ENCODE measurements at regions not wholly inside any gene's neighbourhood (a gene's known extent, or its start where the extent isn't known, plus 50 kb on each side); places are given as distances from the start of the nearest gene placed in this dataset.

- no peak for DNase-seq
These were observed 242.1 kb upstream of the TRAM1L1 start for GRCh38 chr4:117327491-117327890.

GRCh38 chr4:117328333-117328732, 243.0 kb upstream of the TRAM1L1 start:
- DNase-seq = no peak

GRCh38 chr4:117331817-117332216, 246.4 kb upstream of the TRAM1L1 start:
- DNase-seq = no peak

GRCh38 chr4:117334451-117335188, 249.2 kb upstream of the TRAM1L1 start:
- no peak for DNase-seq

GRCh38 chr4:117357437-117357836, 272.1 kb upstream of the TRAM1L1 start:
- DNase-seq = no peak

DNA sequence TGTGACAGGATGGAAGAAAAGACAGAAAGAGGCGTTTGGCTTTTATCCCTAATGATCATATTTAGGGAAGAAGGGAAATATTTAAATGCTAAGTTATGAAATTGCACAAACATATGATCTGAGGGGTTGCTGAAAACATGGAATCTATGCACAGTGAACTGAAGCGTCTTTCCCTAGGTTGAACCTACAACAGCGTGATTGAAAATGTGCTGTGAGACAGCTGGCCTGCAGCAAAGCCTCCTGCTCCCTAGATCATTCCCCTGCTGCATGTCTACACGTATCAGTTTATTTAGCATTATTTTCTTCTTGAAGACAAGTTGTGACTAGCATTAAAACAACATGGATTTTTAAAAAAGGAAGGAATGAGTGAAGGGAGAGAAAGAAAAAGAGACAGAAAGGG, 272.5 kb upstream of the TRAM1L1 start:
- DNase-seq = no peak

DNA sequence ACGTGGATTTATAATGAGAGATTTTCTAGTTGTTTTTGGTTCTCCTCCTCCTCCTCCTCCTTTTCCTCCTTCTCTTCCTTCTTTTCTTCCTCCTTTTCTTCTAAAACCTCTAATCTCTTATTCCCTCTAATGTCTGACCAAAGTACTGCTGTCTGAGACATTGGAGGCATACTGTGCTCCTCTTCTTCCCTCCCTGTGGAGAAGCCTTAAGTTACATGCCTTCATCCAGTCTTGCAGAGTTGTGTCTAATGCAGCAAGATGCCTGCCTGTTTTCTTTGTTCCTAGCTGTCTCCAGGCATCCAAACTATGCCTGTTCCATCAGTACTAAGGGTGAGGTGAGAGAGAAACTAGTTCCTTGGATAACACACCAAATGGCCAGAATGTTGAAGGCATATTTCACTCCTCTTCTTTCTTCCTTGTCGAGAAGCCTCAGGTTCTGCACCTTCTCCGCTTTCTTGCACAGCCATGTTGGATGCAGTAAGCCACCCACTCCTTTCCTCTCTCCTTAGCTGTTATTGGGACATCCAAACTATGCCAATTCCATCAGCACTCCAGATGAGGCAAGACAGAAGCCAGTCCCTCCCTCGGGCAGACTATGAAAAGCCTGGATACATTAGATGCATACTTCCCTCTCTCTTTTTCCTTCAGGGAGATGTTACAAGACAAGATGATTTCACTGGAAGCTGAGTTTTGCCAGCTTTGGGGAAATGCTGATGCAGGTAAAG, 285.7 kb upstream of the TRAM1L1 start:
- DNase-seq = no peak

DNA sequence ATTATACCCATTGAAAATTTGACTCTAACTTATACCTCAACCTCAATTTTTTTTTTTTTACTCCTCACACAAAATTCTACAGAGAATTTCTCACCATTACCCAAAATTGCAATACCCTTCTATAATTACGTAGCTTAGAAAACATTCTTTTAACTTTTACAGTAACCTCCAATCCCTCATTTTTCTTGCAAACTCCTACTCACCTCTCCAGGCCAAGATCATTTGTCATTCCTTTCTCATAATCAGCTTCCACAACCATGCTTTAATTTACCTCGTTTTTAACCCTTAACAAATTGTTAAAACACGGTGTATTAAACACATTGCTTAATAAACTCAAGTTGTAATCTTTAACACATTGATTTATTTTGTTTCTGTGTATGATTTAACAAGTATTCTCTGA, 289.7 kb upstream of the TRAM1L1 start:
- DNase-seq = no peak

- no peak for DNase-seq
These were observed 291.3 kb upstream of the TRAM1L1 start for GRCh38 chr4:117376692-117377091.

- DNase-seq = no peak
These were observed 293.6 kb upstream of the TRAM1L1 start for GRCh38 chr4:117378942-117379341.

DNA sequence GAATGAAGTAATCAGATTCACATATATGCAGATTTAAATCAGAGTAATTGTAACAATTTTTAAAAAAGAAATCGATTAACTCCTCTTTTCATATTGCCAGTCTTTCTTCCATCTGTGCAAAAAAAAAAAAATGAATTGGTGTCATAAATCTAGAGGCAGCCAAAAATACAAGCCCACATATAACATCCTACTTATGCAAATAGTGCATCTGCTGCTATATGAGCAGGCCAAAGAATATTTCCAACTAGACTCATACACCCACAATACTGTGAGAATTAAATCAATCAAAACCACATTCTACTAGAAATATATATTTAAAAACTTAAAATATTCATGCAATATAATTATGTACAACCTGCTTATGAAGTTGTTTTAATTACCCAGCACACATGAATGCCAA, 298.1 kb upstream of the TRAM1L1 start:
- no peak for DNase-seq

DNA sequence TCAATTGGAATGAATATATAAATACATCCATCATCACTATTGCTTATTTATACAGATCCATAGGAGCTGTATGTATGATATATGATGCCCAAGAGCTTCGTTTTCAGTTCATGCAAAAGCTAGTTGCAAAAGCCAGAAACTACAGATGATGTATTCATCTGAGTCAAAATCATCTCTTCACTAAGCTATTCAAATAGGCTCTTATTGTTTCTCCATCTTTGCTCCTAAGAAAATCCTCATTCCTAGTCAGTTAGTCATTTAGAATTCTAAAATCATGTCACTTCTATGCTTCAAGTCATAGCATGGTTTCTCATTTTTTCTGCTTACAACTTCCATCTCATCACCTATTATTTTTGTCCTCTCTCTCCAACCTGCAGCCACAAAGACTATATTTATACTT, 300.1 kb upstream of the TRAM1L1 start:
- no peak for DNase-seq

DNA sequence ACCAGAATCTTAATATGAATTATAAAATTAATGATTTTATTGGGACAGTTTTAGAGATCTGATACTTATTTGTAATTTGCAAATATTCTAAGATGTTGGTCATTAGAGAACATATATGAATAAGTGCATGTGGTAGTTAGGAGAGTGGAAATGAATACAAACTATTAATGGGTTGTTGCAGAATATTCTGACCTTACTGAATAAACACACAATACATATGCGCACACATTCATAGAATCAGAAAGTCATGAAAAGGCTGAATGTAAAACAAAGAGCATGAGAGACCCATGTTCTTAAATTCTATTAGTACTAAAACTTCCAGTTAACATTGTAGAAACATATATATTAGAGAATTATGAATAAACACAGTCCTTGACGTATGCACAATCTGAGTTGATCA, 301.7 kb upstream of the TRAM1L1 start:
- DNase-seq = no peak

DNA sequence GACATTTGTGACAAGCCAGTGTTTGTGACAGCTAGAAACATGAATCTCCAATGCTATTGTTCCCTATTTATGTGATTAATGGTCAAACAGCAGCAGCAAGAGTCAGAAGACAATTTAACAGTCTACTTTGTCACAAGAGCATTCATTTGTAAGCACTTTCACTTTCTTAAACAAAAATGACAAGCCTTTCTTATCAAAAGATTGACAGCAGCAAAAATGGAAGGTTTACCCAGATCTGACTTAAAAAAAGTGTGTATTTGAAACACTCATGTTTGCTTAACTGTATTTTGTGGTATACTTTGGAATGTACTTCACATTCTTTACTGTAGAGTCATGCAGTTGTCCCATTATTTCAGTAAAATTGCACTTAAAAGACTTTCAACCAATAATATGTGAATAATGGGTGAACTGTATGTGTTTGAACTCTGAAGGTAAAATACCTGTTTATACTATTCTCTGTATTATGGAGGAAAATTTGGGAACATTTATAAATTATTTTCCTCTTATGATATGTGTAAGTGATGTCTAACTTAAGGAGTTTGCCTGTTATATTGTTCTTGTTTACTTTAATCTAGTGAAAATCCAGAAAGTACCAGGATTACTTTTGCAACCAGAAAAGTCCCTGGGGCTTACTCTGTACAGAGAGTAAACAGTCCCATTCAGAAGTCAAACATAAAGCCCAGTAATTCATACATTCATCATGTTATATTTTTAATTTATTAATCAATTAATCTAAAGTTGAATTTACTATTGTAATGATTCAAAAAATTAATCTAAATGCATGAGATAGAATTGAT, 314.9 kb upstream of the TRAM1L1 start:
- no peak for DNase-seq

- no peak for DNase-seq
These were observed 327.3 kb upstream of the TRAM1L1 start for GRCh38 chr4:117412661-117413060.

DNA sequence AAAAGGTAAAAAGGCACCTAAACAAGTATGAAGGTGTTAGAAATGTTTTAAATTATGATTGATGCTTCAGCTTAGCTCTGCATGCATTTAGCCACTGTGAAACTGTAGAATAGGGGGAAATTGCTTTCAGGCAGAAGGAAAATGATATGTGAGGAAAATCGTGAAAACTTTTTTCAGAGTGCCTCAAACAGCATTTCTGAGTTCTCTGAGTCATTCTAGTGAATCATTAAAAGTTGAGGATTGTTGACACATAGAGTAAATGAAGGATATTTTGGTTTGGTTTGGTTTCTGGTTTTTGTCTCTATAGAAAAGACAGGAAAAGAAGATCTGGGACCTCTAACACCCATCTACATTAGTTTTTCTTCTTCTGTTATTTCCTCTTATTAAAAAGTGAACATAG, 332.5 kb upstream of the TRAM1L1 start:
- DNase-seq = no peak

- no peak for DNase-seq
These were observed 335.6 kb upstream of the TRAM1L1 start for GRCh38 chr4:117420948-117421347.

GRCh38 chr4:117421706-117422105, 336.3 kb upstream of the TRAM1L1 start:
- no peak for DNase-seq

GRCh38 chr4:117422297-117422696, 336.9 kb upstream of the TRAM1L1 start:
- no peak for DNase-seq

DNA sequence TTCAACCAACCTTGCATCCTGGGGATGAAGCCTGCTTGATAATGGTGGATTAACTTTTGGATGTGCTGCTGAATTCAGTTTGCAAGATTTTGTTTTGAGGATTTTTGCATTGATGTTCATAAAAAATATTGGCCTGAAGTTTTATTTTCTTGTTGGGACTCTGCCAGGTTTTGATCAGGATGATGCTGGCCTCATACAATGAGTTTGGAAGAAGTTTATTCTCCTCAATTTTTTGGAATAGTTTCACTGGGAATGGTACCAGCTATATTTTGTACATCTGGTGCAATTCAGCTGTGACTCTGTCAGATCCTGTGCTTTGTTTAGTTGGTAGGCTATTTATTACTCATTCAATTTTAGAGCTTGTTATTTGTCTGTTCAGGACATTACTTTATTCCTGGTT, 340.3 kb upstream of the TRAM1L1 start:
- DNase-seq = no peak

GRCh38 chr4:117428536-117428935, 343.2 kb upstream of the TRAM1L1 start:
- no peak for DNase-seq

GRCh38 chr4:117429061-117429460, 343.7 kb upstream of the TRAM1L1 start:
- no peak for DNase-seq

- no peak for DNase-seq
These were observed 344.1 kb upstream of the TRAM1L1 start for GRCh38 chr4:117429506-117429905.

- no peak for DNase-seq
These were observed 349.0 kb upstream of the TRAM1L1 start for GRCh38 chr4:117434424-117434823.
